Loucy (cell line): ENCODE measurements at regions not wholly inside any gene's neighbourhood (a gene's known extent, or its start where the extent isn't known, plus 50 kb on each side); places are given as distances from the start of the nearest gene placed in this dataset.
"Not testable (repeated sequence)": the region's sequence is repeated elsewhere in the genome, so short reads cannot be mapped to it uniquely, and the experiment has no call there.

Experiments used
- EZH2phosphoT487 ChIP-seq: fragments of 200-600 bp; IDR thresholded peaks from 2 replicates; pipeline ENCODE4 v1.6.1; 2018; ENCODE audit warnings: antibody characterized with exemption, mild to moderate bottlenecking, moderate library complexity, borderline replicate concordance
- TF ChIP-seq, protein P1 (sequence below): fragments of 200-600 bp; sonication (generic); conservative IDR thresholded peaks from 2 replicates; pipeline ENCODE4 v1.5.1; 2014; ENCODE audit warnings: mild to moderate bottlenecking, antibody characterized with exemption, low read length

DNA sequence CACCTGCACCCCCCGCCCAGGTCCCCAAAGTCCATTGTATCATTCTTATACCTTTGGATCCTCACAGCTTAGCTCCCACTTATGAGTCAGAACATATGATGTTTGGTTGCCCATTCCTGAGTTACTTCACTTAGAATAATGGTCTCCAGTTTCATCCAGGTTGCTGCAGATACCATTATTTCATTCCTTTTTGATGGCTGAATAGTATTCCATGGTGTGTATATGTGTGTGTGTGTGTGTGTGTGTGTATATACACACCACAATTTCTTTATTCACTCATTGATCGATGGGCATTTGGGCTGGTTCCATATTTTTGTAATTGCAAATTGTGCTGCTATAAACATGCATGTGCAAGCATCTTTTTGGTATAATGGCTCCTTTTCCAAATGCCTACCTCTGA lies 125.4 kb downstream of the UTRN start:
- TF ChIP-seq, protein P1, sequence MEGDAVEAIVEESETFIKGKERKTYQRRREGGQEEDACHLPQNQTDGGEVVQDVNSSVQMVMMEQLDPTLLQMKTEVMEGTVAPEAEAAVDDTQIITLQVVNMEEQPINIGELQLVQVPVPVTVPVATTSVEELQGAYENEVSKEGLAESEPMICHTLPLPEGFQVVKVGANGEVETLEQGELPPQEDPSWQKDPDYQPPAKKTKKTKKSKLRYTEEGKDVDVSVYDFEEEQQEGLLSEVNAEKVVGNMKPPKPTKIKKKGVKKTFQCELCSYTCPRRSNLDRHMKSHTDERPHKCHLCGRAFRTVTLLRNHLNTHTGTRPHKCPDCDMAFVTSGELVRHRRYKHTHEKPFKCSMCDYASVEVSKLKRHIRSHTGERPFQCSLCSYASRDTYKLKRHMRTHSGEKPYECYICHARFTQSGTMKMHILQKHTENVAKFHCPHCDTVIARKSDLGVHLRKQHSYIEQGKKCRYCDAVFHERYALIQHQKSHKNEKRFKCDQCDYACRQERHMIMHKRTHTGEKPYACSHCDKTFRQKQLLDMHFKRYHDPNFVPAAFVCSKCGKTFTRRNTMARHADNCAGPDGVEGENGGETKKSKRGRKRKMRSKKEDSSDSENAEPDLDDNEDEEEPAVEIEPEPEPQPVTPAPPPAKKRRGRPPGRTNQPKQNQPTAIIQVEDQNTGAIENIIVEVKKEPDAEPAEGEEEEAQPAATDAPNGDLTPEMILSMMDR = not testable (repeated sequence)
- TF ChIP-seq EZH2phosphoT487 = not testable (repeated sequence)
